HG02610 (cell line): ENCODE measurements at regions not wholly inside any gene's neighbourhood (a gene's known extent, or its start where the extent isn't known, plus 50 kb on each side); places are given as distances from the start of the nearest gene placed in this dataset.
"Not testable (repeated sequence)": the region's sequence is repeated elsewhere in the genome, so short reads cannot be mapped to it uniquely, and the experiment has no call there.

Experiments used
- ATAC-seq: cut with Tn5 transposase; IDR thresholded peaks from one replicate; pipeline ENCODE4 v1.9.1; 2021; ENCODE audit warnings: mild to moderate bottlenecking, moderate library complexity; ENCODE audit not compliant: unreplicated experiment

GRCh38 chr5:24110004-24110615 is 534.7 kb downstream of the CDH10 start:
- ATAC-seq: no peak

- no peak for ATAC-seq
Observed at GRCh38 chr5:24112420-24112819, 532.4 kb downstream of the CDH10 start.

- ATAC-seq: no peak
Observed at GRCh38 chr5:24118351-24118750, 526.4 kb downstream of the CDH10 start.

GRCh38 chr5:24135536-24135935 is 509.2 kb downstream of the CDH10 start:
- ATAC-seq: no peak

- ATAC-seq: no peak
Observed at GRCh38 chr5:24141046-24141445, 503.7 kb downstream of the CDH10 start.

GRCh38 chr5:24142341-24142740 is 502.4 kb downstream of the CDH10 start:
- no peak for ATAC-seq

GRCh38 chr5:24145806-24146205 is 499.0 kb downstream of the CDH10 start:
- no peak for ATAC-seq

GRCh38 chr5:24161559-24161958 is 483.2 kb downstream of the CDH10 start:
- ATAC-seq: no peak

GRCh38 chr5:24162343-24162742 is 482.4 kb downstream of the CDH10 start:
- no peak for ATAC-seq

- ATAC-seq: no peak
Observed at GRCh38 chr5:24163091-24163490, 481.7 kb downstream of the CDH10 start.

- no peak for ATAC-seq
Observed at GRCh38 chr5:24167806-24168205, 477.0 kb downstream of the CDH10 start.

- no peak for ATAC-seq
Observed at GRCh38 chr5:24170026-24170425, 474.8 kb downstream of the CDH10 start.

GRCh38 chr5:24170930-24171329 is 473.8 kb downstream of the CDH10 start:
- ATAC-seq: not testable (repeated sequence)

GRCh38 chr5:24177821-24178220 is 467.0 kb downstream of the CDH10 start:
- no peak for ATAC-seq

- ATAC-seq: no peak
Observed at GRCh38 chr5:24183981-24184380, 460.8 kb downstream of the CDH10 start.

- no peak for ATAC-seq
Observed at GRCh38 chr5:24188216-24188925, 456.4 kb downstream of the CDH10 start.

GRCh38 chr5:24196789-24197188 is 448.0 kb downstream of the CDH10 start:
- no peak for ATAC-seq

- ATAC-seq: no peak
Observed at GRCh38 chr5:24208686-24209106, 436.1 kb downstream of the CDH10 start.

GRCh38 chr5:24215114-24215513 is 429.7 kb downstream of the CDH10 start:
- no peak for ATAC-seq

GRCh38 chr5:24222876-24223275 is 421.9 kb downstream of the CDH10 start:
- ATAC-seq: no peak

- no peak for ATAC-seq
Observed at GRCh38 chr5:24225051-24225450, 419.7 kb downstream of the CDH10 start.

GRCh38 chr5:24226479-24226878 is 418.3 kb downstream of the CDH10 start:
- ATAC-seq: no peak

GRCh38 chr5:24227881-24228280 is 416.9 kb downstream of the CDH10 start:
- not testable (repeated sequence) for ATAC-seq
